HG02981 (cell line): ENCODE measurements at regions not wholly inside any gene's neighbourhood (a gene's known extent, or its start where the extent isn't known, plus 50 kb on each side); places are given as distances from the start of the nearest gene placed in this dataset.
"Not testable (repeated sequence)": the region's sequence is repeated elsewhere in the genome, so short reads cannot be mapped to it uniquely, and the experiment has no call there.

Source experiments
- ATAC-seq: cut with Tn5 transposase; IDR thresholded peaks from one replicate; pipeline ENCODE4 v1.9.1; 2021; ENCODE audit warnings: mild to moderate bottlenecking, moderate library complexity; ENCODE audit not compliant: unreplicated experiment

DNA sequence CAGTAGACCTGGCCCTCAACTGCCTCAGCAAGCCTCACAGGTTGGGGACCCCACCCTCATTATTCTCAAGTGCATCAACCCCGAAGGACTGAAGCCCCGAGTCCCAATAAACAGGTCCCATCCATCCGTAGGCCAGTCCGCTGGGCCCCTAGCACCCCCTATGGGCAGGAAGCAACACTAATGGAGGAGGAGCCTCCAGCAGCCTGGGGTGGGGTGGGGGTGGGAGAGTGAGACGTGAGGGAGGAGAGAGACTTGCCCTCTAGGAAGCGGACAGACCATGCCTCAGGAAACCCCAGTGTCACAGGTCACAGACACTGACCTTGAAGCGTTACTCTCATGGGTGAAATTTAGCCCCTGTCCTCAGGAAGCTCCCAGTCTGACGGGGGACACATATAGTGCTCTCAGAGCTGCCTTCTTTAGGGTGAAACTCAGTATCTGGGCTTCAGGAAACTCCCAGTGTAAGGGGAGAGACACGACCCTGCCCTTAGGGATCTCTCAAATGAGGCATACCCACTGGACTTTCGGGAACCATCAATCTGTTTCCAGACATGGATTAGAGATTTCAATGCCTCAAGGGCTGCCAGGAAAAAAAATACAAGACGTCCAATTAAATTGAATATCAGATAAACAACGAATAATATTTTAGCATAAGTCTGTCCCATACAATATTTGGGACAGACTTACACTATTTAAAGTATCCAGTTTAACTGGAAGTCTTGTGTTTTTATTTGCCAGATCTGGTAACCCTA lies 125.8 kb downstream of the MRPL14 start:
- ATAC-seq, result no peak

GRCh38 chr6:44000164-44000842 lies 126.9 kb downstream of the MRPL14 start:
- ATAC-seq, result no peak

DNA sequence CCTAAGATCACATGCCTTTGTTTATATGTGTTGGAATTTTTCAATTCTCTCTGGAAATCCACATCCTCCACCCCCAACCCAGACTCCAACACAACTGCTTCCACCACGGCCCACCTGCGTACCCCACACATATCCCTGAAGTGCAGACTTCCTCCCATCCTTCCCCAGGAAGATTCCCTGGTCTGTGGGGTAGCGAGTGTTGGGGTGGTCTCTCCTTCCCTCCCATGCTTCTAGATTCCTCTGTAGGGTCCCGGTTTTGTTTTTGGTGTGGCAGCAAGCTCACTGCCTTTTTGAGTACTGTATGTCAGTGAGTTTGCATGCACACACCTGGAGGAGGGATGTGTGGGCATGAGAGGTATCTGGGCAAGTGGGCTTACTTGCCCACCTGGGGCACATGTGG lies 127.6 kb downstream of the MRPL14 start:
- no peak for ATAC-seq

DNA sequence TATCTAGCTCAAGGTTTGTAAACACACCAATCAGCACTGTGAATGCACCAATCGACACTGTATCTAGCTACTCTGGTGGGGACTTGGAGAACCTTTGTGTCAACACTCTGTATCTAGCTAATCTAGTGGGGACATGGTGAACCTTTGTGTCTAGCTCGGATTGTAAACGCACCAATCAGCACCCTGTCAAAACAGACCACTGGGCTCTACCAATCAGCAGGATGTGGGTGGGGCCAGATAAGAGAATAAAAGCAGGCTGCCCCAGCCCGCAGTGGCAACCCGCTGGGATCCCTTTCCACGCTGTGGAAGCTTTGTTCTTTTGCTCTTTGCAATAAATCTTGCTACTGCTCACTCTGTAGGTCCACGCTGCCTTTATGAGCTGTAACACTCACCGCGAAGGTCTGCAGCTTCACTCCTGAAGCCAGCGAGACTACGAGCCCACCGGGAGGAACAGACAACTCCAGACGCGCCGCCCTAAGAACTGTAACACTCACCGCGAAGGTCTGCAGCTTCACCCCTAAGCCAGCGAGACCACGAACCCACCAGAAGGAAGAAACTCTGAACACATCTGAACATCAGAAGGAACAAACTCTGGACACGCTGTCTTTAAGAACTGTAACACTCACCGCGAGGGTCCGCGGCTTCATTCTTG lies 128.5 kb downstream of the MRPL14 start:
- ATAC-seq, result not testable (repeated sequence)

GRCh38 chr6:43997990-43998585 lies 129.2 kb downstream of the MRPL14 start:
- ATAC-seq, result not testable (repeated sequence)

GRCh38 chr6:43997345-43997677 lies 129.9 kb downstream of the MRPL14 start:
- no peak for ATAC-seq

GRCh38 chr6:43996618-43997344 lies 130.5 kb downstream of the MRPL14 start:
- no peak for ATAC-seq

GRCh38 chr6:43995137-43995536 lies 132.1 kb downstream of the MRPL14 start:
- ATAC-seq, result no peak

GRCh38 chr6:43993881-43994523 lies 133.2 kb downstream of the MRPL14 start:
- ATAC-seq, result no peak

GRCh38 chr6:43992783-43993644 lies 134.2 kb downstream of the MRPL14 start:
- no peak for ATAC-seq

DNA sequence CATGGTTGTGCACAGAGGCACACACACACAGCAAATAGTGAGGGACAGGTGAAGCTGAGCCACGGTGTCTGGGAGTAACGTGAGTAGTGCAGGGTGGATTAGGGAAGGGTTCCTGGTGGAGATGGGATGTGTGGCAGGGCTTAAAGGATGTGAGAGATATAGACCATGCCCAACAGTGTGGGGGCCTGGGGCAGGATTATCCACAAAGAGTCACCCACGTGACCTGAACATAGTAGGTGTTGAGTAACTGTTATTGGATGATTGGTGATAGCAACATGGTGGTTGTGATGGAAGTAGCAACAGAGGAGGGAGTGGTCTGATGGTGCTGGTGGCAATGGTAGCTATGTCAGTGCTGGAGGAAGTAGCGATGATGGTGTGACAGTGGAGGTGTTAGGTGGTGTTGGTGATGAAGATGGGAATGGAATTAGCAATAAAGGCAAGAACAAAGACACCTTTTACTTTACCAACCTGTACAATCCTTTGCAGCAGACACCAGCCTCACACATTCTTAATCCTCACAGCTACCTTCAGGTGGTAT lies 135.1 kb downstream of the MRPL14 start:
- ATAC-seq, result no peak

DNA sequence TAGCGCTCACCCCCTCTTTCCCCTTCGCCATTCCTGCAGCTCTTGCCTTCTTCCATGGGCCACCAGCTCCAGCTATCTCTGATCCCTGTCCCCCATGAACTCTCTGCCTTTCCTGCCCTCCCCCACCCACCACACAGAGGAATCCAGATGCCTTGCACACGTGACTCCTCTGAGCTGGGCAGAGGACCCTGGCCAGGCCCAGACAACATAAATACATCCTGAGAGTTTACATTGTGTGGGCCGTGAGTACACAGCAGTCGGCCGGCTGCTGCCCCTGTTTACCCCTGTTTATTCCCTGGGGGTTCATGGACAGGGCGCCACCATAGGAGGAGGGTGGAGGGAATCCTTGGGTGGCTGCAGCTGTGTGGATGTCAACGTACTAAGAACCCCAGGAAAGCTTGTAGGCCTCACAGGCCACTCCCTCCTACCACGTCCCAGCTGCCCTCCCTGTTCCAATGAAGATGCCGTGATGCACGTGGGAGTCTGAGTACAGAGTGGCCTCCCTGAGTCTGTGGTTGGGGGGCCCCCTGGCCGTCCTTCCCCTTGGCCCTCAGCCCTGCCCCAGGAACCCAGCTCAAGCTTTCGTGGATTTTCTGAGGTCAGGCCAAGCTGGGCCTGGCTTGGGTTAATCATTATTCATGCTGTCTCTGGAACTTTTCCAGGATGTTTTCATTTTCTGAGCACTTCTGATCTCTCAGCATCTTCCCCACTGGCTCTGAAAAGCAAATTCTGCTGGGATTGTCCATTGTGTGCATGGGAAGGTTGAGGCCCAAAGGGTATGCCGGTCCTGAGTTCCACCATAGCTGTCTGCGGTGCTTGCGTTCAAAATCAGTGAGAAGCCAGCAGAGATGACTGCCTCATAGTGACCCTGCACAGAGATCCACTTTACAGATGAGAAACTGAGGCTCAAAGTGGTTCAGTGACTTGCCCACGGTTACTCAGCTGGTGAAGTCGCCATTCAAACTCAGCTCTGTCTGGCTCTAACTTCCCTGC lies 136.3 kb downstream of the MRPL14 start:
- no peak for ATAC-seq

GRCh38 chr6:43990275-43990626 lies 137.0 kb downstream of the MRPL14 start:
- no peak for ATAC-seq

- ATAC-seq, result no peak
These were observed 137.6 kb downstream of the MRPL14 start for GRCh38 chr6:43989581-43990146.

DNA sequence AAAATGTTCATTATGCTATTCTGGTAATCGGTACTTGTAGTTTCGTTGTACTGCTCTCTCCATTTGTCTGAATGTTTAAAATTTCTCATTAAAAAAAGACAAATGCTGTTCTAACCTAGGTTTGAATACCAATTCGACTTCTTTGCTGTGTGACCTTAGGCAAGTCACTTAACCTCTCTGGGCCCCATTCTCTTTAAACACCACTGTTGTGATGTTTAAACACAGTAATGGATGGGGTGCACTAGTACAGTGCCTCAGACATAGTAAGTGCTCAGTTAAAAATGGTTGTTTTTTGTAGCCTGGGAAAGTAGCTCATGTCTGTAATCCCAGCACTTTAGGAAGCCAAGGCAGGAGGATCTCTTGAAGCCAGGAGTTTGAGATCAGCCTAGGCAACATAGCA lies 138.5 kb downstream of the MRPL14 start:
- ATAC-seq, result no peak

DNA sequence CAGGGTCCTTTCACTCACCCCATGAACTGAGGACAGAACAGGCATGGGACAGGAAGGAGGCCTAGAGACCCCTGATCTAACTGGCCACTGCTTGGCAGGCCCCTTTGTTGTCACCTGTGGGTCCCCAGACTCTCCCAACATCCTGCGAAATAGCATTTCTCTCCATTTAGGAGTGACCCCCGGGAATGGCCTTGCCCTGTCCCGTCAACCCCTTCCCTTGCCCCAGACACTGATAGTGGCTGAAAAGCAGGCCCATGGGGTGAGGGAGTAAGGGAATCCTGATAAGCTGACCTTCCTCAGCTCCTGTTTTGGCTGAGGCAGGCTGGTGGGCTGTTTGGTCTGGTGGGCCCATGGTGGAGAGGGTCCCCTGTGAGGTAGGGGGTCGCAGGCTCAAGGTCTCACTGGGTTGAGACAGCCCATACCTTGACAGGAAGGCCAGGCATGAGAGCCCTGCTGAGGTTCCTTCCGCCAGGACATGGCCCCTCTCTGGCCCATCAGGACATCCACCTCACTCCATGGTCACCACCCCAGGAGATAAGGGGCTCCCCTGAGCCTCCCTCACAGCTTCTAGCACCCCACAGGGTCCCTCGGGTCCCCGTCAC lies 139.3 kb downstream of the MRPL14 start:
- ATAC-seq, result no peak

- no peak for ATAC-seq
These were observed 141.0 kb downstream of the MRPL14 start for GRCh38 chr6:43986177-43986825.
